ENCODE measurements at regions not wholly inside any gene's neighbourhood (a gene's known extent, or its start where the extent isn't known, plus 50 kb on each side); places are given as distances from the start of the nearest gene placed in this dataset.
A peak's percentile ranks its signal among the peaks of the same experiment; 100 is the strongest.

DNA sequence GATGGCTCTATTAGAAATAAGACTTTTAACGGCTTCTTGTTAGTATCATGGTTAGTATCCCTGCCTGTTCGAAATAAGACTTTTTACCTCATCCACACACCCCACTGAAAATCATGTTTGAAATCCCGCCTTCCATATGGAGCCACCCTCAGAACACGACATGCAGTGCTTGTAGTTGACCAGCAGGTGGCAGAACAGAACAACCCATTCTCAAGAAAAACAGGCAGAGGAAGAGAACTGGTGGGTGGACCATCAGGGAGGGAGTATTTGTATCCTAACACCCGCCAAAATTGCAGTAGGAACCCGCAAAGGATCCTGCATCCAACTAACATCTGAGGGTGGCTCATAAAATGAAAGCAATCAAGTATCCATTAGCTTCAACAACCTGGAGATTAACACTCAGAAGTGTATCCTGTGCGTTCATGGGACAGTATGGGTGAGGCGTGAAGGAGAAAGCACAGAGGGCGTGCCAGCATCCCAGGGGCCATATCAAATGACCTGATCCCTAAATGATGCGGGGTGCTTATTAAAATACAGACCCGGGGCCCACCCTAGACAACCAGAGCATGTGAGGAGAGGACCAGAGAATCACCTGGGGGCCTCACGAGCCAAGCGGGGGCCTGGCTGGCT is 89.6 kb upstream of the NHSL1 start (continued):
- TF ChIP-seq, protein P1, sequence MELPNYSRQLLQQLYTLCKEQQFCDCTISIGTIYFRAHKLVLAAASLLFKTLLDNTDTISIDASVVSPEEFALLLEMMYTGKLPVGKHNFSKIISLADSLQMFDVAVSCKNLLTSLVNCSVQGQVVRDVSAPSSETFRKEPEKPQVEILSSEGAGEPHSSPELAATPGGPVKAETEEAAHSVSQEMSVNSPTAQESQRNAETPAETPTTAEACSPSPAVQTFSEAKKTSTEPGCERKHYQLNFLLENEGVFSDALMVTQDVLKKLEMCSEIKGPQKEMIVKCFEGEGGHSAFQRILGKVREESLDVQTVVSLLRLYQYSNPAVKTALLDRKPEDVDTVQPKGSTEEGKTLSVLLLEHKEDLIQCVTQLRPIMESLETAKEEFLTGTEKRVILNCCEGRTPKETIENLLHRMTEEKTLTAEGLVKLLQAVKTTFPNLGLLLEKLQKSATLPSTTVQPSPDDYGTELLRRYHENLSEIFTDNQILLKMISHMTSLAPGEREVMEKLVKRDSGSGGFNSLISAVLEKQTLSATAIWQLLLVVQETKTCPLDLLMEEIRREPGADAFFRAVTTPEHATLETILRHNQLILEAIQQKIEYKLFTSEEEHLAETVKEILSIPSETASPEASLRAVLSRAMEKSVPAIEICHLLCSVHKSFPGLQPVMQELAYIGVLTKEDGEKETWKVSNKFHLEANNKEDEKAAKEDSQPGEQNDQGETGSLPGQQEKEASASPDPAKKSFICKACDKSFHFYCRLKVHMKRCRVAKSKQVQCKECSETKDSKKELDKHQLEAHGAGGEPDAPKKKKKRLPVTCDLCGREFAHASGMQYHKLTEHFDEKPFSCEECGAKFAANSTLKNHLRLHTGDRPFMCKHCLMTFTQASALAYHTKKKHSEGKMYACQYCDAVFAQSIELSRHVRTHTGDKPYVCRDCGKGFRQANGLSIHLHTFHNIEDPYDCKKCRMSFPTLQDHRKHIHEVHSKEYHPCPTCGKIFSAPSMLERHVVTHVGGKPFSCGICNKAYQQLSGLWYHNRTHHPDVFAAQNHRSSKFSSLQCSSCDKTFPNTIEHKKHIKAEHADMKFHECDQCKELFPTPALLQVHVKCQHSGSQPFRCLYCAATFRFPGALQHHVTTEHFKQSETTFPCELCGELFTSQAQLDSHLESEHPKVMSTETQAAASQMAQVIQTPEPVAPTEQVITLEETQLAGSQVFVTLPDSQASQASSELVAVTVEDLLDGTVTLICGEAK (IDR thresholded peaks at IDR 0.05) = no peak
- TF ChIP-seq, protein P1 (CRISPR knock-in tag; IDR thresholded peaks at IDR 0.05) = no peak
- TF ChIP-seq ZNF3 (CRISPR knock-in tag; IDR thresholded peaks at IDR 0.05) (no peak), ZNF296 (CRISPR knock-in tag; conservative IDR thresholded peaks at IDR 0.05) (no peak), POGZ (CRISPR knock-in tag; IDR thresholded peaks at IDR 0.05) (no peak), SIN3A (IDR thresholded peaks at IDR 0.05; ENCODE audit: borderline replicate concordance, low read depth, low read length) (no peak), CSRNP2 (CRISPR knock-in tag; conservative IDR thresholded peaks at IDR 0.05; ENCODE audit: low read depth) (no peak), ZKSCAN5 (CRISPR knock-in tag; IDR thresholded peaks at IDR 0.05) (no peak), MTERF4 (CRISPR knock-in tag; IDR thresholded peaks at IDR 0.05) (peak; percentile 64; the same call in 1 of the 2 replicates), REL (CRISPR knock-in tag; conservative IDR thresholded peaks at IDR 0.05) (no peak), SIX4 (CRISPR knock-in tag; IDR thresholded peaks at IDR 0.05) (no peak), SP5 (CRISPR knock-in tag; IDR thresholded peaks at IDR 0.05; ENCODE audit: borderline replicate concordance, low read depth) (no peak), FOXC1 (CRISPR knock-in tag; IDR thresholded peaks at IDR 0.05; ENCODE audit: borderline replicate concordance) (0 out of 2 replicates have a peak, but pooled peaks have one; percentile 12), RXRB (CRISPR knock-in tag; IDR thresholded peaks at IDR 0.05; ENCODE audit: borderline replicate concordance) (no peak), HNF1B (CRISPR knock-in tag; IDR thresholded peaks at IDR 0.05) (0 out of 2 replicates have a peak, but pooled peaks have one; percentile 23)
